Gastrocnemius medialis (tissue), 4 donors: ENCODE measurements at regions not wholly inside any gene's neighbourhood (a gene's known extent, or its start where the extent isn't known, plus 50 kb on each side); places are given as distances from the start of the nearest gene placed in this dataset.

Experiments
- CTCF ChIP-seq, 5 experiments: fragments of 450-650 bp in 3 of 5; fragments of 200-600 bp in 2 of 5; sonication (generic) in 2 of 5; IDR thresholded peaks in 4 of 5; conservative IDR thresholded peaks in 1 of 5; 1 replicate in 4 of 5; 2 replicates in 1 of 5; pipeline ENCODE4 v1.5.1; 2016 to 2019; ENCODE audit warnings: antibody characterized with exemption in 5 of 5, mild to moderate bottlenecking in 3 of 5, moderate library complexity in 3 of 5
- POLR2A ChIP-seq, 2 donors: fragments of 450-650 bp; IDR thresholded peaks; one replicate each; pipeline ENCODE4 v1.6.1; 2017; ENCODE audit warnings: antibody characterized with exemption in 2 of 2, mild to moderate bottlenecking in 2 of 2, moderate library complexity in 2 of 2

GRCh38 chr20:52572687-52573086 lies 381.1 kb upstream of the ZFP64 start:
- TF ChIP-seq CTCF (IDR thresholded peaks at IDR 0.05 in 4 of 5, conservative IDR thresholded peaks at IDR 0.05 in 1 of 5) (no peak), POLR2A (IDR thresholded peaks at IDR 0.05) (no peak)
